Breast epithelium (tissue), 4 donors: ENCODE measurements at regions not wholly inside any gene's neighbourhood (a gene's known extent, or its start where the extent isn't known, plus 50 kb on each side); places are given as distances from the start of the nearest gene placed in this dataset.

Experiments
- DNase-seq, 2 donors: peaks; one replicate each; pipeline ENCODE4 v3.0.0-alpha.2; 2019; ENCODE audit warnings: low spot score in 2 of 2
- H3K27ac ChIP-seq, 2 donors: fragments of 200-600 bp; sonication (generic) in 1 of 2; one replicate each; pipeline ENCODE4 v1.5.1; 2016 to 2019; ENCODE audit warnings: mild to moderate bottlenecking in 1 of 2
- H3K27me3 ChIP-seq, 2 donors: fragments of 200-600 bp; sonication (generic) in 1 of 2; one replicate each; pipeline versions ENCODE4 v1.5.1 to v1.6.0; 2017 to 2019; ENCODE audit warnings: control low read depth in 1 of 2, mild to moderate bottlenecking in 1 of 2
- H3K36me3 ChIP-seq: fragments of 200-600 bp; one replicate; pipeline ENCODE4 v1.5.1; 2019
- H3K4me1 ChIP-seq, 2 donors: fragments of 200-600 bp; sonication (generic); one replicate each; pipeline ENCODE4 v1.5.1; 2016 to 2019; ENCODE audit warnings: control low read depth in 1 of 2
- H3K4me3 ChIP-seq, 3 donors: fragments of 200-600 bp; sonication (generic); 1 replicate in 2 of 3; 2 replicates in 1 of 3; pipeline ENCODE4 v1.5.1; 2016 to 2019; ENCODE audit warnings: mild to moderate bottlenecking in 3 of 3, moderate library complexity in 2 of 3
- H3K9me3 ChIP-seq, 2 donors: fragments of 200-600 bp; sonication (generic) in 1 of 2; one replicate each; pipeline ENCODE4 v1.5.1; 2016 to 2019; ENCODE audit warnings: control low read depth in 1 of 2
- CTCF ChIP-seq, 3 donors: fragments of 450-650 bp; IDR thresholded peaks; one replicate each; pipeline ENCODE4 v1.5.1; 2016 to 2017; ENCODE audit warnings: antibody characterized with exemption in 3 of 3, mild to moderate bottlenecking in 3 of 3, moderate library complexity in 3 of 3
- POLR2A ChIP-seq: fragments of 450-650 bp; IDR thresholded peaks from one replicate; pipeline ENCODE4 v1.6.1; 2016; ENCODE audit warnings: antibody characterized with exemption, mild to moderate bottlenecking, moderate library complexity
- POLR2AphosphoS5 ChIP-seq, 3 donors: sonication (generic); formaldehyde crosslinking; IDR thresholded peaks; one replicate each; pipeline ENCODE4 v1.6.1; 2017; ENCODE audit warnings: antibody characterized with exemption in 3 of 3
- intact Hi-C: fragments of 100-400 bp; cut with DNase I; formaldehyde crosslinking; loops from one replicate; pipeline ENCODE4 v1.15.1; 2023; ENCODE audit warnings: low total_unique reads

- no peak for TF ChIP-seq CTCF (IDR thresholded peaks at IDR 0.05)
- TF ChIP-seq POLR2AphosphoS5 (IDR thresholded peaks at IDR 0.05): no peak
- TF ChIP-seq POLR2A: no peak
- Histone ChIP-seq H3K36me3 (no peaks in the 10 kb centered on the region), H3K9me3 (no peaks in the 10 kb centered on the region), H3K27me3 (no peaks in the 10 kb centered on the region), H3K27ac (no peak overlapping the region), H3K4me1 (no peaks in the 10 kb centered on the region), H3K4me3 (no peak overlapping the region)
- intact Hi-C loops: no loop called here
- no peak for DNase-seq
Measured at GRCh38 chr12:25322351-25322750, 71.6 kb upstream of the KRAS start.

DNA sequence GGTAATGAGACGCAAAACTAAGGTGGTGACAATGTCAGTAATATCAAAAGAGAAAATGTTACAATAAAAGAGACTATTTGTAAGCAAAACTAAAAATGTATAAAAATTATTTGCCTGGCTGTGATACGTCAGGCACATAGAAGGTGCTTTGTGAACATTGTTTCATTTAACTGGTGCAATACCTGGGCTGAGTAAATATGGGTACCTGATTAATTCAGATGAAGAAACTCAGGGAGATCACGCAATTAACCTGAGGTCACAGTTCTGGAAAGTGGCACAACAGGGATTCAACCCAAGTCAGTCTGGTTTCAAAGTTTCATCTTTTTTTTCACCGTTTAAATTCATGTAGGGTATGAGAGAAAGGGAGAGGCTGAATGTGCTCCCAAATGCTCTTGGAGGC lies 71.0 kb upstream of the KRAS start:
- no peak for DNase-seq
- no peaks in the 10 kb centered on the region for H3K9me3 ChIP-seq
- TF ChIP-seq CTCF (IDR thresholded peaks at IDR 0.05) (no peak), POLR2A (no peak), POLR2AphosphoS5 (IDR thresholded peaks at IDR 0.05) (no peak)
- no peak overlapping the region for H3K4me3 ChIP-seq
- intact Hi-C loops: no loop called here
- no peaks in the 10 kb centered on the region for H3K36me3 ChIP-seq
- H3K4me1 ChIP-seq: no peaks in the 10 kb centered on the region
- H3K27me3 ChIP-seq: no peaks in the 10 kb centered on the region
- H3K27ac ChIP-seq: no peak overlapping the region

DNA sequence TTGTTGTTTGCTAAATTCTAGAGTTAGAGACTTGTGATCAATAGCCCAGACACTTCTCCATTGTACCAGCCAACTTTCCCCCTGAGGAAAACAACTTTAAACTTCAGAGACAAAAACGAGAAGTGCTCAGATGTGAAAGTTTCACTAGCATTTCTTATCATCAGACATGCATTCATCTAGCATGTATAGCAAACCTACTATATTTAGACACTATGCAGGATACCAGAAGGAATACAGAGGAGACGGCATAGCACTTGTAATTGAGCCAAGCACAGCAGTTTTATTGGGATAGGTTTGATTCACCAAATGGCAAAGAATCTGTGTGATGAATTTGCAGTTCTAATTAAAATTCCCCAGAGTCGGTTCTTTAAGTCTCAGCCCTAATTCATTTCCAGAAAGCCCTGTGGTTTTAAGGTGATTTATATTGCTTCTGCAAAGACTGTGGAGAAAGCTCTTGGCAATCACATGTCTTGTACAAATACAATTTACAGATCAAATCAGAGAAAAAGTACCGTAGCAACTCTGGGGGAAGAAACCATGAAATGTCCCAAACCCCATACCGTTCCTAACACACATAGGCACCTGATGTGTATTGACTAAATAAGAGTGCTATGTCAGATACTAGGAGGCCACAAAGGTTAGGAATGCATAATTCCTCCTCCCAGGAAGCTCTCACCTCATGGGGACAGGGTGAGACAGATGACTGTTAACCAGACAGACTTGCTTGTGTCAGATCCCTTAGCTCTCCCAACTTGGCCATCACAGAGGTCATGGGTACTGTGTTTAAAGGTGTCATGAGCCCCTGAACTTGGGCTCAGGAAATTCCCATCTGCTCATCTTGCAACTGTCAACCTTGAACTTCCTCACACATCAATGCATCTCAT lies 69.6 kb upstream of the KRAS start:
- no peak for TF ChIP-seq POLR2AphosphoS5 (IDR thresholded peaks at IDR 0.05)
- no peak for TF ChIP-seq CTCF (IDR thresholded peaks at IDR 0.05)
- TF ChIP-seq POLR2A: no peak
- Histone ChIP-seq H3K4me3 (no peak overlapping the region), H3K27me3 (no peaks in the 10 kb centered on the region), H3K4me1 (no peaks in the 10 kb centered on the region), H3K36me3 (no peaks in the 10 kb centered on the region), H3K27ac (no peak overlapping the region), H3K9me3 (no peaks in the 10 kb centered on the region)
- intact Hi-C loops: no loop called here
- DNase-seq: no peak

DNA sequence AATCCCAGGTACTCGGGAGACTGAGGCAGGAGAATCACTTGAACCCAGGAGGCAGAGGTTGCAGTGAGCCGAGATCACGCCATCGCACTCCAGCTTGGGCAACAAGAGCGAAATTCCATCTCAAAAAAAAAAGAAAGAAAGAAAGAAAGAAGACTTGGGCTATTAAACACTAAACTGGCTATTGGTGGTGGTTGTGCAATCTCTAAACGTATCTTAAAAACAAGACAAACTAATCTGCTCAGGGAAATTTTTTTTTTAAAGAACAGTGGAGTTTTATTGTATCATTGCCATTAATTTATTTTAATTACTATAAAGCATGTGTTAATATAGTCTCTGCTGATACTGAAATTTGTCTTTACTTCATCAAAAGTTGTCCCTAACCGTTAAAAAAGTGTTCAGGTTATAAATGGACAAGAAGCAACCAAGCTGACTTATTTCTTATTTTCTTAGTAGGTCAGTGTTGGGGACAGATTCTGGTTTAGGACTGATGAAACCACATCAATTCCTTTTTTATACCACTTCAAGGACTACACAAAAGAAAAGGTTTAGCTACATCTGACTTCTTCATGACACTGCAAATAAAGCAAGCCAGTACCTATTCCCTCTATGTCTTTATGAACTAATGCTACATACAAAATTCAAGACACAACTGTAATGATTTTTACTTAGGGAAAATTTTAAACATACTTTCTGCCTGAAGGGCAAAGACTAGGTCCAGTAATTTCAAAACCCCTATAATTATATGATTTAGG lies 68.7 kb upstream of the KRAS start:
- DNase-seq: no peak
- no peak for TF ChIP-seq POLR2AphosphoS5 (IDR thresholded peaks at IDR 0.05)
- no peak for TF ChIP-seq POLR2A
- TF ChIP-seq CTCF (IDR thresholded peaks at IDR 0.05): no peak
- H3K36me3 ChIP-seq: no peaks in the 10 kb centered on the region
- no peaks in the 10 kb centered on the region for H3K27me3 ChIP-seq
- H3K4me1 ChIP-seq: no peaks in the 10 kb centered on the region
- H3K9me3 ChIP-seq: no peaks in the 10 kb centered on the region
- H3K4me3 ChIP-seq: no peak overlapping the region
- intact Hi-C loops: no loop called here
- no peak overlapping the region for H3K27ac ChIP-seq

GRCh38 chr12:25317553-25317952 lies 66.8 kb upstream of the KRAS start:
- no peak for DNase-seq
- Histone ChIP-seq H3K4me3 (no peak overlapping the region), H3K27me3 (no peaks in the 10 kb centered on the region), H3K4me1 (no peaks in the 10 kb centered on the region), H3K9me3 (no peaks in the 10 kb centered on the region), H3K27ac (no peak overlapping the region), H3K36me3 (no peaks in the 10 kb centered on the region)
- TF ChIP-seq POLR2A (no peak), CTCF (IDR thresholded peaks at IDR 0.05) (no peak), POLR2AphosphoS5 (IDR thresholded peaks at IDR 0.05) (no peak)
- intact Hi-C loops: no loop called here
